GM21737 (cell line): ENCODE measurements at regions not wholly inside any gene's neighbourhood (a gene's known extent, or its start where the extent isn't known, plus 50 kb on each side); places are given as distances from the start of the nearest gene placed in this dataset.
"Not testable (repeated sequence)": the region's sequence is repeated elsewhere in the genome, so short reads cannot be mapped to it uniquely, and the experiment has no call there.

Experiments
- ATAC-seq: cut with Tn5 transposase; IDR thresholded peaks from one replicate; pipeline ENCODE4 v1.9.1; 2021; ENCODE audit warnings: mild to moderate bottlenecking, moderate library complexity; ENCODE audit not compliant: unreplicated experiment

GRCh38 chr6:87772597-87773530, 70.8 kb upstream of the AKIRIN2 start:
- no peak for ATAC-seq

GRCh38 chr6:87767478-87767877, 65.4 kb upstream of the AKIRIN2 start:
- ATAC-seq = no peak

GRCh38 chr6:87766211-87766610, 64.2 kb upstream of the AKIRIN2 start:
- no peak for ATAC-seq

GRCh38 chr6:87763901-87764300, 61.9 kb upstream of the AKIRIN2 start:
- no peak for ATAC-seq

- no peak for ATAC-seq
Observed at GRCh38 chr6:87763276-87763675, 61.2 kb upstream of the AKIRIN2 start.

GRCh38 chr6:87762116-87762515, 60.1 kb upstream of the AKIRIN2 start:
- no peak for ATAC-seq

- ATAC-seq = no peak
Observed at GRCh38 chr6:87757792-87758191, 55.8 kb upstream of the AKIRIN2 start.

GRCh38 chr6:87756858-87757257, 54.8 kb upstream of the AKIRIN2 start:
- peak; percentile 90 for ATAC-seq

- no peak for ATAC-seq
Observed at GRCh38 chr6:87755708-87756671, 54.0 kb upstream of the AKIRIN2 start.

GRCh38 chr6:87754828-87755227, 52.8 kb upstream of the AKIRIN2 start:
- no peak for ATAC-seq

GRCh38 chr6:87753131-87753685, 51.2 kb upstream of the AKIRIN2 start:
- no peak for ATAC-seq

GRCh38 chr6:87752503-87752902, 50.5 kb upstream of the AKIRIN2 start:
- not testable (repeated sequence) for ATAC-seq
